Neural progenitor cell (in vitro differentiated cells): ENCODE measurements at regions not wholly inside any gene's neighbourhood (a gene's known extent, or its start where the extent isn't known, plus 50 kb on each side); places are given as distances from the start of the nearest gene placed in this dataset.

Experiments
- CTCF ChIP-seq: fragments of 200-600 bp; sonication (generic); IDR thresholded peaks from 2 replicates; pipeline ENCODE4 v1.5.1; 2017; ENCODE audit warnings: antibody characterized with exemption, mild to moderate bottlenecking
- EZH2phosphoT487 ChIP-seq: fragments of 200-600 bp; sonication (generic); IDR thresholded peaks from 2 replicates; pipeline ENCODE4 v1.6.1; 2017; ENCODE audit warnings: antibody characterized with exemption

- TF ChIP-seq CTCF (no peak), EZH2phosphoT487 (no peak)
Measured at GRCh38 chr16:9503251-9503984, 412.0 kb downstream of the HAPSTR1 start.
